Endothelial cell of umbilical vein (primary cell): ENCODE measurements at regions not wholly inside any gene's neighbourhood (a gene's known extent, or its start where the extent isn't known, plus 50 kb on each side); places are given as distances from the start of the nearest gene placed in this dataset.

Experiments
- EZH2 ChIP-seq: IDR thresholded peaks from 2 replicates; pipeline ENCODE4 v1.6.1; 2012; ENCODE audit warnings: borderline replicate concordance, low read depth, mild to moderate bottlenecking, moderate library complexity, low read length, inconsistent platforms; ENCODE audit not compliant: severe bottlenecking
- POLR2AphosphoS5 ChIP-seq: IDR thresholded peaks from 2 replicates; pipeline ENCODE4 v1.6.1; 2012; ENCODE audit warnings: low read depth, mild to moderate bottlenecking, control low read depth, low read length, moderate library complexity; ENCODE audit not compliant: insufficient read depth
- TF ChIP-seq, protein P1 (sequence below), 2 donors: IDR thresholded peaks; 1 replicate in 1 of 2; 2 replicates in 1 of 2; pipeline ENCODE4 v1.5.1; 2011; ENCODE audit warnings: low read length in 2 of 2, mild to moderate bottlenecking in 2 of 2, moderate library complexity in 2 of 2, control low read depth in 1 of 2, inconsistent platforms in 1 of 2, low read depth in 1 of 2; ENCODE audit not compliant: insufficient read depth in 1 of 2; ENCODE audit errors: extremely low read depth in 1 of 2

DNA sequence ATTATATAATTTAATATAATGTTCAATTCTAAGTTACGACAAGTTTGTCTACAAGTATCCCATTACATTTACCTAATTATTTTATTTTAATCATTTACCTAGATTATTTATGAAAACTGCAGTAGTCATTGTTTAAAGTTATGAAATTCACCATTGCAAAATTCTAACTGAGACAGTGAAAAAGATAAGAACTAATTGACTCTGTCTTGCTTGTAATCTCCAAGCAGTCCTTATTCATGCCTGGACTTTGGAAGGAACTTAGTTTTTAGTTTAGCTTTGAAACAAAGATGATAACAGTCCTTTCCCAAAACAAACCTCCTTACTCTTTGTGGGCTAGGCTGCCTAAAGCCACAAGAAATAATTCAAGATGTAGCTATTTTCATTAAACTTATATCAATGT, 165.0 kb downstream of the SUCNR1 start:
- TF ChIP-seq, protein P1, sequence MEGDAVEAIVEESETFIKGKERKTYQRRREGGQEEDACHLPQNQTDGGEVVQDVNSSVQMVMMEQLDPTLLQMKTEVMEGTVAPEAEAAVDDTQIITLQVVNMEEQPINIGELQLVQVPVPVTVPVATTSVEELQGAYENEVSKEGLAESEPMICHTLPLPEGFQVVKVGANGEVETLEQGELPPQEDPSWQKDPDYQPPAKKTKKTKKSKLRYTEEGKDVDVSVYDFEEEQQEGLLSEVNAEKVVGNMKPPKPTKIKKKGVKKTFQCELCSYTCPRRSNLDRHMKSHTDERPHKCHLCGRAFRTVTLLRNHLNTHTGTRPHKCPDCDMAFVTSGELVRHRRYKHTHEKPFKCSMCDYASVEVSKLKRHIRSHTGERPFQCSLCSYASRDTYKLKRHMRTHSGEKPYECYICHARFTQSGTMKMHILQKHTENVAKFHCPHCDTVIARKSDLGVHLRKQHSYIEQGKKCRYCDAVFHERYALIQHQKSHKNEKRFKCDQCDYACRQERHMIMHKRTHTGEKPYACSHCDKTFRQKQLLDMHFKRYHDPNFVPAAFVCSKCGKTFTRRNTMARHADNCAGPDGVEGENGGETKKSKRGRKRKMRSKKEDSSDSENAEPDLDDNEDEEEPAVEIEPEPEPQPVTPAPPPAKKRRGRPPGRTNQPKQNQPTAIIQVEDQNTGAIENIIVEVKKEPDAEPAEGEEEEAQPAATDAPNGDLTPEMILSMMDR (IDR thresholded peaks at IDR 0.05; ENCODE audit: extremely low read depth in 1 of 2, insufficient read depth in 1 of 2, low read depth in 1 of 2, low read length in 2 of 2): no peak
- TF ChIP-seq POLR2AphosphoS5: no peak
- no peak for TF ChIP-seq EZH2
